Fibroblast of lung (primary cell): ENCODE measurements at regions not wholly inside any gene's neighbourhood (a gene's known extent, or its start where the extent isn't known, plus 50 kb on each side); places are given as distances from the start of the nearest gene placed in this dataset.

Experiments
- EZH2 ChIP-seq: IDR thresholded peaks from 2 replicates; pipeline ENCODE4 v1.5.1; 2012; ENCODE audit warnings: low read length, control low read depth, mild to moderate bottlenecking; ENCODE audit errors: missing control alignments
- TF ChIP-seq, protein P1 (sequence below), 2 donors: IDR thresholded peaks in 1 of 2; conservative IDR thresholded peaks in 1 of 2; 1 replicate in 1 of 2; 2 replicates in 1 of 2; pipeline ENCODE4 v1.5.1; 2011 to 2012; ENCODE audit warnings: low read length in 2 of 2, control low read depth in 1 of 2, inconsistent platforms in 1 of 2, low read depth in 1 of 2, mild to moderate bottlenecking in 1 of 2

DNA sequence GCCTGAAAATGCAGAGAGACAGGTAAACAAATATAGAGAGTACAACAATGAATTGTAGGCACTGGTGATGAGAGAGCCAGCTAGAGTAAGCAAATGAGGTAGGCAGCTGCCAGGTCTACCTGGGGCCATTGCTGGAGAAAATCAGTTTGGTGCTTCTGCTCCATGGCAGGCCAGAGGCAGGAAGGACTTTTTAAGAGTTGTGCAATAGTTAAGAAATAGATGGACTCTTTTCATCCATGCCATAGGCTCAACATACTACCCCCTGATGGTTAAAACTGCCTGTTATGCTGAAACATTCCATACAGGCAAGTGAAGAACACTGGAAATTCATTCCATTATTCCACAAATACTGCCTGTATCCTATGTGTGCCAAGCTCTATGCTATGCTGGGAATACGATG lies 86.5 kb upstream of the CCDC112 start:
- TF ChIP-seq, protein P1, sequence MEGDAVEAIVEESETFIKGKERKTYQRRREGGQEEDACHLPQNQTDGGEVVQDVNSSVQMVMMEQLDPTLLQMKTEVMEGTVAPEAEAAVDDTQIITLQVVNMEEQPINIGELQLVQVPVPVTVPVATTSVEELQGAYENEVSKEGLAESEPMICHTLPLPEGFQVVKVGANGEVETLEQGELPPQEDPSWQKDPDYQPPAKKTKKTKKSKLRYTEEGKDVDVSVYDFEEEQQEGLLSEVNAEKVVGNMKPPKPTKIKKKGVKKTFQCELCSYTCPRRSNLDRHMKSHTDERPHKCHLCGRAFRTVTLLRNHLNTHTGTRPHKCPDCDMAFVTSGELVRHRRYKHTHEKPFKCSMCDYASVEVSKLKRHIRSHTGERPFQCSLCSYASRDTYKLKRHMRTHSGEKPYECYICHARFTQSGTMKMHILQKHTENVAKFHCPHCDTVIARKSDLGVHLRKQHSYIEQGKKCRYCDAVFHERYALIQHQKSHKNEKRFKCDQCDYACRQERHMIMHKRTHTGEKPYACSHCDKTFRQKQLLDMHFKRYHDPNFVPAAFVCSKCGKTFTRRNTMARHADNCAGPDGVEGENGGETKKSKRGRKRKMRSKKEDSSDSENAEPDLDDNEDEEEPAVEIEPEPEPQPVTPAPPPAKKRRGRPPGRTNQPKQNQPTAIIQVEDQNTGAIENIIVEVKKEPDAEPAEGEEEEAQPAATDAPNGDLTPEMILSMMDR (conservative IDR thresholded peaks at IDR 0.05 in 1 of 2, IDR thresholded peaks at IDR 0.05 in 1 of 2; ENCODE audit: low read depth in 1 of 2, low read length in 2 of 2), result no peak
- no peak for TF ChIP-seq EZH2
